ENCODE measurements at regions not wholly inside any gene's neighbourhood (a gene's known extent, or its start where the extent isn't known, plus 50 kb on each side); places are given as distances from the start of the nearest gene placed in this dataset.

DNA sequence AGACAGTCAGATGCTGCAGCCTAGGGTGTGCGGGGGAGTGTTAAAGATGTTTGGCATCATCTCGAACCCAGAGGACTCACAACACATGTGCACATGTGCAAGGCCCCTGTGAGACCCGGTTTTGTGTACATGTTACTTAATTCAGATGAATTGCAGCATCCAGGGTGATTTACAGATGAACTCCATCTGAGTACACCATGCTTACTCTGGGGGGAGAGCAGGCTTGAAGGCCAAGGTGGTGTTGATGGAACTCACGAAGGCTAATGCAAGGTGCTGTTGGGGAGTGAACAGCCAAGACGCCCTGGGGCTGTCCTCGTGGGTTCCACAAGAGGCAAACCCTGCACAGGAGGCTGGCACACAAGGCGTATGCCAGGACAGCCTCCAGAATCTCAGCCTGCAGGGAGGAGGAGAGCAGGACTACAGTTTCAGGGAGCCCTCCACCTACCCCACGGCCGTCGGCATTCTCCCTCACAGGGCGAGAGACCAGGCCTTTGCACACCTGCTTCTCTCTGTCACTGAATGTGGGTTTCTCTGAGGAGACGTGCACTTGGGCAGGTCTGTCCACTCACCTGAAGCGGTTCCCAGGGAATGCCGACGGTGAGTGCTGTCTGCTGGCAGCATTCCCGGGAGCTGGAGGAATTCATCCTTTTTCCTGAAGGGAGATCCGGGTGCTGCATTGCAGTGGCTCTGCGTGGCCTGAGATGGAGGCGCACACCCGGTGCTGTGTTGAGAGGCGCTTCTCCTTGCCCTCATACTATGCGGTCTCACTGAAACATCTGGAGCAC, 178.5 kb upstream of the RNF32 start:
- CTCF ChIA-PET = no interaction called here
- H3K27ac ChIP-seq = no peak overlapping the region
- POLR2A ChIA-PET (ENCODE audit: low non-redundant PET) = no interaction called here
- DNase-seq (ENCODE audit: low spot score) = no peak
- TF ChIP-seq CTCF (conservative IDR thresholded peaks at IDR 0.05; ENCODE audit: low read depth) = no peak

DNA sequence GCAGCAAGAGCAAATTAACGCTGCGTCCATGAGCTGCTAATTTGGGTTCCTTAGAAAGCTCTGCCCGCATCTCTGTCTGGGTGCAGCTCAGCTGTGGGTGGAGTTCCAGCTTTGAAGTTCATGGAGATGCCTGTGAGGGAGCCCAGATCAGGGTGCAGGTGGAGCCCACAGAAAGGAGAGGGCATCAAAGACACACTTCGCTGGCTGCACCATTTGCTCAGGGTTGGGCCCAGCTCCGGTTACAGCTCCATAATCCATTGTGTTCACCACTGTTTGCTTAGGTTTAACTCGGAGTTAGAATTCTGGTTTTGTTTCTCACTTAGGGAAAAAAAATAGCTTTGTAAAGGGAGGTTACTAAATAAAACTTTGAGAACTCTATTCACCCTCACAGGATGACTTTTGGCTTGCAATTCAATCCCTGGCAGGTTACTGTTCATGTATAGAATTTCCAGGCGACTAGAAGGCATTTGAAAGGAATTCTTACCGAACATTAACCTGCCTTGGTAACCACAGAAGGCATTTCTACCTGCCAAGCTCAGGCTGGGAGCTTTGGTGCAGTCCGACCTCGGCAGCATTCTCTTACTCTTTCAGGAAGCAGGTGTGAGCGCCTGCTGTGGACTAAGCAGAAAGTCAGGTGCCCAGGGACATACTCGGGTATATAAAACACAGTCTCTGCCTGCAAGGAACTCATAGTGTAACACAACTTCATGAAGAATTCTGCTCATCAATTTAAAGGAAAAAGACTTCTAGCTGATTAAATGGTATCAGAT, 179.5 kb upstream of the RNF32 start:
- ChIA-PET CTCF (no interaction called here), POLR2A (ENCODE audit: low non-redundant PET) (no interaction called here)
- no peak overlapping the region for H3K27ac ChIP-seq
- DNase-seq (ENCODE audit: low spot score) = no peak
- no peak for TF ChIP-seq CTCF (conservative IDR thresholded peaks at IDR 0.05; ENCODE audit: low read depth)

GRCh38 chr7:156459582-156459981, 181.0 kb upstream of the RNF32 start:
- TF ChIP-seq CTCF (conservative IDR thresholded peaks at IDR 0.05; ENCODE audit: low read depth) = no peak
- POLR2A ChIA-PET (ENCODE audit: low non-redundant PET) = no interaction called here
- no peak overlapping the region for H3K27ac ChIP-seq
- CTCF ChIA-PET = interaction anchor here (0.6 kb wide), 2 partner anchors 14 to 75 kb away, joined by 3 to 4 read pairs; no protein-coding TSS in a partner anchor
- DNase-seq (ENCODE audit: low spot score) = no peak

GRCh38 chr7:156459067-156459466, 181.5 kb upstream of the RNF32 start:
- DNase-seq (ENCODE audit: low spot score) = no peak
- TF ChIP-seq CTCF (conservative IDR thresholded peaks at IDR 0.05; ENCODE audit: low read depth) = no peak
- CTCF ChIA-PET = interaction anchor here (0.6 kb wide), 1 partner anchor 75 kb away, joined by 4 read pairs; no protein-coding TSS in a partner anchor
- no peak overlapping the region for H3K27ac ChIP-seq
- POLR2A ChIA-PET (ENCODE audit: low non-redundant PET) = no interaction called here

DNA sequence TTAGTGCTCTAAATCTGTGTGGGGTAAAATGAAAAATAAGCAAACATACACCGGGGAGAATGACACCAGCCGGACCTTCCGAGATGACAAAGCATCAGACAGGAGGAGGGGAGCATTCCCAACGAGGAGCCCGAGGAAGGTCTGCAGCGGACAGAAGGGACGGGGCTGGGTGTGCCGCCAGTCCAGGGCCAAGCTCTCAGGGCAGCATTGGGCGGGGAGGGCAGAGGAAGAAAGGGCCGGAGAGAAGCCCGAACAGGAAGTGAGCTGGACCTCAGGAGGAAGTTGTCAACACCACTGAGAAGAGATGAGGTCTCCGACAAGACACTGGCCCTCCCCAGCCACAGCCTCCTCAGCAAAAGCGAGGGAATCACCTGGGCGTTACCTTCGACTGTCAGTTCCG, 182.6 kb upstream of the RNF32 start:
- no peak for DNase-seq (ENCODE audit: low spot score)
- ChIA-PET CTCF (interaction anchor here (0.5 kb wide), 1 partner anchor 26 kb away, joined by 3 read pairs; no protein-coding TSS in a partner anchor), POLR2A (ENCODE audit: low non-redundant PET) (no interaction called here)
- TF ChIP-seq CTCF (conservative IDR thresholded peaks at IDR 0.05; ENCODE audit: low read depth) = no peak
- no peak overlapping the region for H3K27ac ChIP-seq

GRCh38 chr7:156456503-156457115, 184.0 kb upstream of the RNF32 start:
- H3K27ac ChIP-seq = no peak overlapping the region
- CTCF ChIA-PET = no interaction called here
- POLR2A ChIA-PET (ENCODE audit: low non-redundant PET) = no interaction called here
- no peak for DNase-seq (ENCODE audit: low spot score)
- no peak for TF ChIP-seq CTCF (conservative IDR thresholded peaks at IDR 0.05; ENCODE audit: low read depth)

Measured in RWPE1 (cell line).